SK-N-SH (cell line): ENCODE measurements at regions not wholly inside any gene's neighbourhood (a gene's known extent, or its start where the extent isn't known, plus 50 kb on each side); places are given as distances from the start of the nearest gene placed in this dataset.

Experiments used
- CHD2 ChIP-seq: fragments of 150-350 bp; IDR thresholded peaks from 2 replicates; pipeline ENCODE4 v1.6.1; 2018; ENCODE audit warnings: low read length; ENCODE audit not compliant: partially characterized antibody
- CTCF ChIP-seq: fragments of 200-600 bp; sonication (generic); IDR thresholded peaks from 2 replicates; pipeline ENCODE4 v1.6.1; 2017; ENCODE audit warnings: antibody characterized with exemption, mild to moderate bottlenecking, moderate library complexity
- EP300 ChIP-seq, 2 experiments: IDR thresholded peaks; 2 replicates each; pipeline versions ENCODE4 v1.4.0 to v1.6.1; 2012; ENCODE audit warnings: borderline replicate concordance in 1 of 2, low read depth in 1 of 2, low read length in 1 of 2
- FOXJ3 ChIP-seq: sonication (generic); formaldehyde crosslinking; IDR thresholded peaks from 2 replicates; pipeline ENCODE4 v1.5.1; 2020; ENCODE audit warnings: mild to moderate bottlenecking, missing genetic modification reagents
- JUND ChIP-seq: IDR thresholded peaks from 2 replicates; pipeline ENCODE4 v1.4.0; 2012
- MAX ChIP-seq: IDR thresholded peaks from 2 replicates; pipeline ENCODE4 v1.4.0; 2012; ENCODE audit warnings: low read depth
- NRF1 ChIP-seq: IDR thresholded peaks from 2 replicates; pipeline ENCODE4 v1.6.1; 2012; ENCODE audit warnings: low read depth, mild to moderate bottlenecking, low read length
- POLR2AphosphoS5 ChIP-seq: IDR thresholded peaks from 2 replicates; pipeline ENCODE4 v1.6.1; 2012; ENCODE audit warnings: low read depth, low read length
- REST ChIP-seq: IDR thresholded peaks from 2 replicates; pipeline ENCODE4 v1.6.1; 2012; ENCODE audit warnings: mild to moderate bottlenecking, low read depth, low read length, moderate library complexity
- SMC3 ChIP-seq: IDR thresholded peaks from 2 replicates; pipeline ENCODE4 v1.6.1; 2012; ENCODE audit warnings: low read depth, low read length, improper control_type of control experiment
- TAF1 ChIP-seq: IDR thresholded peaks from 2 replicates; pipeline ENCODE4 v1.6.1; 2012; ENCODE audit warnings: low read depth, mild to moderate bottlenecking, low read length, moderate library complexity, borderline replicate concordance
- USF2 ChIP-seq: fragments of 150-350 bp; IDR thresholded peaks from 2 replicates; pipeline ENCODE4 v1.6.1; 2017; ENCODE audit warnings: antibody characterized with exemption, low read length, low read depth, borderline replicate concordance
- YY1 ChIP-seq: IDR thresholded peaks from 2 replicates; pipeline ENCODE4 v1.4.0; 2012; ENCODE audit warnings: low read depth, mild to moderate bottlenecking
- ZBTB33 ChIP-seq: IDR thresholded peaks from 2 replicates; pipeline ENCODE4 v1.4.0; 2012; ENCODE audit warnings: low read depth, borderline replicate concordance

- TF ChIP-seq SMC3 (no peak), CTCF (no peak), YY1 (no peak), USF2 (no peak), POLR2AphosphoS5 (no peak), MAX (no peak), JUND (no peak), REST (no peak), CHD2 (no peak), TAF1 (no peak), ZBTB33 (no peak), EP300 (IDR thresholded peaks at IDR 0.05; ENCODE audit: borderline replicate concordance in 1 of 2, low read depth in 1 of 2, low read length in 1 of 2) (no peak), FOXJ3 (CRISPR knock-in tag) (no peak), NRF1 (no peak)
Observed at GRCh38 chr22:47225080-47225930, 462.9 kb downstream of the TBC1D22A start.
